ENCODE measurements at regions not wholly inside any gene's neighbourhood (a gene's known extent, or its start where the extent isn't known, plus 50 kb on each side); places are given as distances from the start of the nearest gene placed in this dataset.

GRCh38 chr20:7829031-7829430 is 111.2 kb downstream of the HAO1 start:
- TF ChIP-seq CTCF (conservative IDR thresholded peaks at IDR 0.05; ENCODE audit: low read length) (no peak), EZH2phosphoT487 (IDR thresholded peaks at IDR 0.05; ENCODE audit: borderline replicate concordance) (no peak)
